ENCODE measurements at regions not wholly inside any gene's neighbourhood (a gene's known extent, or its start where the extent isn't known, plus 50 kb on each side); places are given as distances from the start of the nearest gene placed in this dataset.
A peak's percentile ranks its signal among the peaks of the same experiment; 100 is the strongest.

GRCh38 chr6:170473301-170473717 is 79.8 kb downstream of the PSMB1 start:
- intact Hi-C loops (cut with DNase I), result no loop called here
- Histone ChIP-seq H3K36me3 (no peaks in the 10 kb centered on the region), H3K27me3 (peaks cover 0 to 12% of the 10 kb centered on the region in 2 donors), H3K4me3 (no peak overlapping the region), H3K4me1 (no peaks in the 10 kb centered on the region), H3K9me3 (no peaks in the 10 kb centered on the region), H3K27ac (no peak overlapping the region)
- no peak for ATAC-seq
- no peak for TF ChIP-seq CTCF (IDR thresholded peaks at IDR 0.05)
- DNase-seq, result no peak

GRCh38 chr6:170471491-170471890 is 81.6 kb downstream of the PSMB1 start:
- intact Hi-C loops (cut with DNase I), result no loop called here
- no peaks in the 10 kb centered on the region for H3K36me3 ChIP-seq
- no peaks in the 10 kb centered on the region for H3K4me1 ChIP-seq
- DNase-seq (no peak), ATAC-seq (no peak)
- TF ChIP-seq CTCF (IDR thresholded peaks at IDR 0.05), result no peak
- peaks cover 0 to 12% of the 10 kb centered on the region in 2 donors for H3K27me3 ChIP-seq
- no peak overlapping the region for H3K27ac ChIP-seq
- no peaks in the 10 kb centered on the region for H3K9me3 ChIP-seq
- no peak overlapping the region for H3K4me3 ChIP-seq

DNA sequence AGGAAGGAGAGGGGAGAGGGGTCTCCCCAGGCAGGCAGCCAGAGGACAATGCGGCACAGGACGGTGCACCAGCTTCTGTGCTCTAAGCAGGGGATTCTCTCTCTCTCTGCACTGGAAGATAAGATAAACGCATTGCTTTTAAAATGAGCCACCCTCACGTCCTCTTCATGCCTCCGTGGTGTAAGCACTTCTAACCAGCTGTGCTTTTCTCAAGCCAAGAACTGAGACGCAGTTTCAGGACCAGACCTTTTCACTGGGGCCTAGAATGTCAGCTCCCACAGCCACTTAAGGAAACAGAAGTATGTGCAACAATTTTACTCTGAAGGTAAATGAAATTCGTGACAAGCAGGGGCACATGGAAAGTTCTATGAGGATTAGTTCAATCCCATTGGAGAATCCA is 82.4 kb downstream of the PSMB1 start:
- Histone ChIP-seq H3K9me3 (peaks cover 0 to under 1% of the 10 kb centered on the region in 2 donors), H3K27me3 (peaks cover 0 to 12% of the 10 kb centered on the region in 2 donors), H3K4me1 (no peaks in the 10 kb centered on the region), H3K27ac (no peak overlapping the region), H3K36me3 (no peaks in the 10 kb centered on the region), H3K4me3 (no peak overlapping the region)
- peak in 1 of 4 donors; percentile 41 for DNase-seq
- TF ChIP-seq CTCF (IDR thresholded peaks at IDR 0.05), result no peak
- intact Hi-C loops (cut with DNase I), result no loop called here
- ATAC-seq, result no peak

DNA sequence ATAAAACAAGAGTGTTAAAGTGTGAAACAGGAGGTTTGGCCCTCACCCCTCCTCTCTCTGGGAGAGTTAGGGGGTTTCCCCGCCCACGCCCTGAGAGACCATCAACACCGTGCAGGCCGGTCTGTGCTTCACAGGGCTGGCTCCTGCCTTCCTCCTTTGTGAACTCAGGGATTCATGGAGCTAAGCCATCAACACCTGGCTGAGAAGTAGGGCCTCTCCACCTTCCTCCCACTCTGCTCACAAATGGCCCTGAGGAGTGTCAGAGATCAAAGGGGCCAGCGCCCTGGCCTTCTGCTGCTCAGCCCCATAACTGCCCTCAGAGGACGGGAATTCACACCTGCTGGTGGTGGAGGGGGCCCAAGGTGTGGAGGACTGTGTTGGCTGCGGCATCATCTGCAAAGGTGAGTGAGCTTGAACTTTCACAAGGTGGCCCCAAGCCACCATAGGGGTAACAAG is 88.6 kb downstream of the PSMB1 start:
- peaks cover 0 to 3% of the 10 kb centered on the region in 2 donors for H3K4me1 ChIP-seq
- DNase-seq (no peak), ATAC-seq (no peak)
- H3K9me3 ChIP-seq, result peaks cover 0 to 3% of the 10 kb centered on the region in 2 donors
- no peaks in the 10 kb centered on the region for H3K36me3 ChIP-seq
- intact Hi-C loops (cut with DNase I), result no loop called here
- no peak for TF ChIP-seq CTCF (IDR thresholded peaks at IDR 0.05)
- no peak overlapping the region for H3K4me3 ChIP-seq
- no peaks in the 10 kb centered on the region for H3K27me3 ChIP-seq
- H3K27ac ChIP-seq, result no peak overlapping the region

- ATAC-seq, result no peak
- intact Hi-C loops (cut with DNase I), result no loop called here
- DNase-seq, result no peak
Observed at GRCh38 chr6:170464080-170464479, 89.0 kb downstream of the PSMB1 start.

More at GRCh38 chr6:170464080-170464479, 89.0 kb downstream of the PSMB1 start:
- H3K9me3 ChIP-seq, result peaks cover 0 to 3% of the 10 kb centered on the region in 2 donors
- H3K27ac ChIP-seq, result no peak overlapping the region
- no peaks in the 10 kb centered on the region for H3K36me3 ChIP-seq
- peaks cover 0 to 4% of the 10 kb centered on the region in 2 donors for H3K4me1 ChIP-seq
- no peaks in the 10 kb centered on the region for H3K27me3 ChIP-seq
- H3K4me3 ChIP-seq, result no peak overlapping the region
- no peak for TF ChIP-seq CTCF (IDR thresholded peaks at IDR 0.05)
